C4-2B (cell line): ENCODE measurements at regions not wholly inside any gene's neighbourhood (a gene's known extent, or its start where the extent isn't known, plus 50 kb on each side); places are given as distances from the start of the nearest gene placed in this dataset.

Experiments used
- H3K27ac ChIP-seq: fragments of 450-650 bp; 2 replicates; pipeline ENCODE4 v1.5.1; 2017
- CTCF ChIP-seq: fragments of 450-650 bp; conservative IDR thresholded peaks from 2 replicates; pipeline ENCODE4 v1.5.1; 2017; ENCODE audit warnings: mild to moderate bottlenecking
- ZFX ChIP-seq: fragments of 450-650 bp; IDR thresholded peaks from 2 replicates; pipeline ENCODE4 v1.6.1; 2017

DNA sequence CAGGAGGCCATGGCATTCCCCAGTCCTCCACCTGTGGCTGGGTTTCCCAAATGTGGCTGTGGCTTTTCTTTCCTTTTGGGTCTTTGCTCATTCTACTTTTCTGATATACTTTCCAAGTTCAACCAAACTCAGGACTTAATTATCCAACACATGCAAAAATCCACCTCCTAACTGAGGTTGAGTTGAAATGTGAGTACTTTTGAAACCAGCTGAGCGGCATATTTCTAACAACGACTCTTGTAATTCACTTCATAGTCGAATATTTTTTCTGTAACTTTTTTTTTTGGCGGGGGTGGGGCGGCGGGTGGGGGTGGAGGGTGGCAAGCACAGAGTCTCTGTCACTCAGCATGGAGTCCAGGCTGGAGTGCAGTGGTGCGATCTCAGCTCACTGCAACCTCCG lies 165.2 kb upstream of the PITRM1 start:
- TF ChIP-seq ZFX (no peak), CTCF (no peak)
- H3K27ac ChIP-seq, result no peak overlapping the region

DNA sequence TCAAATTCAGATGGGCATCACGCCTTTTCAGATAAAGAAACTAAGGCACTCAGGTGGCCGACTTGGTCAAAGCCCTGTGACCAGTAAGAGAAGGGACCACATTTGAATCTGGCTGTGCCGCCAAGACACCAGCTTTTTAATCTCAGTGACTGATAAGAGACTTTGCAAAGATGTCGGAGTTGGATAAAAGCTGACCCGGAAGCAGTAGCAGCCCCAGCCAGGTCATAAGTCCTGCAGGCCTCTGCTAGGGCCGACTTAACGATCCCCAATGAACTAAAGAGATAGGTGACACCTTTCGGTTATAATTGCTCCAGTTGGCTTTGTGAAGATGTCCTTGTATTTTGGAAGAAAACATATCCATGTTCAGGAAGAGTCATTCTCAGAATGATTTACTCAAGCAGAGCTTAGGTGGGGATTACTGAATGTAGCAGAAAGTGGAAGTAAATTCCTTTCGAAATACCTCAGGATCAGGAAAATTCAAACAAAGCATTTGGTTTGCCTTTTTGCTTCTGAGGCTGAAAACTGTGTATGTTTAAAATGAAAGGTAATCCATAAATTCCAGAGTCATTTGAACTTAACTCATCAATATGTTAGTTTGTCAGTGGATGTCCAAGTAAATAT lies 164.2 kb upstream of the PITRM1 start:
- no peak overlapping the region for H3K27ac ChIP-seq
- TF ChIP-seq ZFX (no peak), CTCF (no peak)

DNA sequence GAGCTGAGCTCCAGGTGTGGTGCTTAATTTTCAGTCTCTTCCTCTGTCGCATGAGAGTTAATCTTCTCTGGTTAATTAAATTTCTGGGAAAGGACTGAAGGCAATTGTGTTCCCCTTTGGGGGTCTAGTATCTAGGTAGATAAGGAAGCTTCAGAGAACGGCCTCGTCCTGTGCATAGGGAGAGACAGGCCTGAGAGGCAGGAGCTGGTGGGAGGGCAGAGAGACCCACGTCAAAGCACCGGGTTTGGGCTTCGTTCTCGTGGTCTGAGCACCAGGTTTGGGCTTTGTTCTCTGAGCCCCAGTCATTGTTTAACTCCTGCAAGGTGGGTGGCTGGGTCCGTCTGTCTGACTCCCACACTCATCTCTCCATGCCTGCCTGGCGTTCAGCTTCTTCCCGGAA lies 160.8 kb upstream of the PITRM1 start:
- no peak for TF ChIP-seq CTCF
- no peak for TF ChIP-seq ZFX
- H3K27ac ChIP-seq, result no peak overlapping the region

- TF ChIP-seq ZFX, result no peak
- no peak for TF ChIP-seq CTCF
Measured at GRCh38 chr10:3331690-3332230, 159.2 kb upstream of the PITRM1 start.

DNA sequence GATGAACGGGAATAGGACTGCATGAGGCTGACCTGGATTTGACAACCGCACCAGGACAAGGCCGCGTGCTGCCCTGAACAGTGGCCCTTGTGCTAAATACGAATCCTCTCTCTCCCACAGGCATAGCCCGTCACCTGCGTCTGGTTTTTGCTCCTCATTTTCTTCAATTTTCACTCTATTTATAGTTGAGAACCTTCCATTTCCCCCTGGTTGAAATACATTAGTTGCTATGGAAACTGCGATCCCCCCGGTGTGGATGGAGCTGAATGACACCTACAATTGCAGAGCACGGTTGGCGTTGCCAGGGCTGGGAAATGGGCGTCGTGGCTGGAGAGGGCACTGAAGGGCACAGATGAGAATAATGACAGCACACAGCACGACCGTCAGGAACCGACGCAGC lies 158.6 kb upstream of the PITRM1 start:
- H3K27ac ChIP-seq, result no peak overlapping the region
- no peak for TF ChIP-seq CTCF
- no peak for TF ChIP-seq ZFX

More at GRCh38 chr10:3331690-3332230, 159.2 kb upstream of the PITRM1 start:
- no peak overlapping the region for H3K27ac ChIP-seq

DNA sequence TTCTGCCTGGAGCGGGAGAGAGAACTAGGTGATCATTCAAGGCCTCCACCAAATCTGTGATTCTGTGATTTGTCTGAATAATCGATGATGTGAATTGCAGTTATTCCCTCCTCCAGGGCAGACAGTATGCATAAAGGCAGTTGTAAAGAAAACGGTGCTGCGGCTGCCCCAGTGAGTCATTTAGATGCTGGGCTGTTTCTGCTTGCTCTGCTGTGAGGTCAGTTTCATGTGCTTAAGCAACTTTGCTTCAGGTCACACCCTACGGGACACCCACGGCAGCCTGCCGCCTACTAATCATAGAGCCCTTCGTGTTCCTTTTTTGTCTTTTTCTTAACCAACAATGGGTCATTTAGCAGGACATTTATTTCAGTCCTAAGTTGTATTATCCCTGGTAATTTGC lies 158.1 kb upstream of the PITRM1 start:
- no peak for TF ChIP-seq ZFX
- TF ChIP-seq CTCF, result no peak
- H3K27ac ChIP-seq, result no peak overlapping the region

DNA sequence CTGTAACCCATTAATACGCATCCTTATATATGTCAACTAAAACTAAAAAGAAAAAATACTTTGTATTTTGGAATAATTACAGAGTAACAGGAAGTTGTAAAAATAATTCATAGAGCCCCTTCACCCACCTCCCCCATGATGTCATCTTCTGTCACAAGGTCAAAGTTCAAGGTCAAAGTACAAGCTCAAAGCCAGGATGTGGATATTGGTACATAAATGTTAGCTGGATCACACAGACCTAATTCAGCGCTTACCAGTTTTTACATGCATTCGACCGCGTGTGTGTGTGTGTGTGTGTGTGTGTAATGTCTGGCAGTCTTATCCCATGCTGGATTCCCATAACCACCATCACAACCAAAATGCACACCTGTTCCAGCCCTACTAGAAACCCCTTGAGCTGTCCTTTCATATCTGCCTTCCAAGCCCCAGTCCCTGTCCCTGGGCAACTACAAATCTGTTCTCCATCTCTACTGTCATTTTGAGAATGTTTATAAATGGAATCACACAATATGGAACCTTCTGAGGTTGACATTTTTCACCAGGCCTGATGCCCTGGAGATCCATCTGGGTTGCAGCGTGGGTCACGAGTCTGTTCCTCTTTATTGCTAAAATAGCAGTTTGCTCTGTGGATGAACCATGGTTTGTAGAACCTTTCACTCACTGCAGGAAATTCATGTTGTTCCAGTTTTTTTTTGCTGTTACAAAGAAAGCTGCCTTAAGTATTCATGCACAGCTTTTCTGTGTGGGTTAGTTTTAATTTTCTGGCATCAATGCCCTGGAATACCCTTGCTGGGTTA lies 153.6 kb upstream of the PITRM1 start:
- H3K27ac ChIP-seq, result no peak overlapping the region
- TF ChIP-seq CTCF (no peak), ZFX (no peak)
